SK-N-SH (cell line): ENCODE measurements at regions not wholly inside any gene's neighbourhood (a gene's known extent, or its start where the extent isn't known, plus 50 kb on each side); places are given as distances from the start of the nearest gene placed in this dataset.

Experiments
- CTCF ChIA-PET: fragments of 300-600, 350-600 bp; formaldehyde crosslinking; extraction: SDS; loops from one replicate; lab custom pipeline; 2021; lab: Yijun Ruan, JAX
- POLR2A ChIA-PET: fragments of 350-600 bp; sonication (Branson Sonifier 250); formaldehyde crosslinking; extraction: SDS; loops from one replicate; lab custom pipeline; 2020; ENCODE audit warnings: antibody characterized with exemption, inconsistent platforms; lab: Yijun Ruan, JAX
- DNase-seq: peaks from one replicate; pipeline ENCODE4 v3.0.0; 2012
- H2AFZ ChIP-seq: fragments of 200-600 bp; sonication (generic); 2 replicates; pipeline ENCODE4 v1.8.1; 2016; ENCODE audit warnings: antibody characterized with exemption, mild to moderate bottlenecking, low read depth
- H3F3A ChIP-seq: fragments of 200-600 bp; sonication (generic); replicated peaks from 2 replicates; pipeline ENCODE3; 2016; ENCODE audit warnings: antibody characterized with exemption, mild to moderate bottlenecking; ENCODE audit not compliant: insufficient read depth
- H3K27ac ChIP-seq, 2 experiments: fragments of 200-500 bp in 1 of 2; fragments of 200-600 bp in 1 of 2; sonication (Bioruptor generic) in 1 of 2; sonication (generic), shearing (Covaris generic) in 1 of 2; 2 replicates each; pipeline versions ENCODE4 v1.5.1 to v1.6.1; 2014 to 2016; ENCODE audit warnings: low read depth in 2 of 2, inconsistent platforms in 1 of 2, low read length in 1 of 2, mild to moderate bottlenecking in 1 of 2, mixed read lengths in 1 of 2
- H3K27me3 ChIP-seq: fragments of 200-600 bp; sonication (generic), shearing (Covaris generic); 2 replicates; pipeline ENCODE4 v1.6.1; 2016; ENCODE audit warnings: mixed run types; ENCODE audit not compliant: insufficient read depth
- H3K36me3 ChIP-seq, 2 experiments: fragments of 200-500 bp in 1 of 2; fragments of 200-600 bp in 1 of 2; sonication (Bioruptor generic) in 1 of 2; sonication (generic) in 1 of 2; replicated peaks in 1 of 2; 2 replicates each; pipeline versions ENCODE3 to v1.5.1; 2014 to 2016; ENCODE audit warnings: low read length in 1 of 2, mild to moderate bottlenecking in 1 of 2; ENCODE audit not compliant: insufficient read depth in 2 of 2, control insufficient read depth in 1 of 2
- H3K4me1 ChIP-seq, 2 experiments: fragments of 200-500 bp in 1 of 2; fragments of 200-600 bp in 1 of 2; sonication (Bioruptor generic) in 1 of 2; sonication (generic), shearing (Covaris generic) in 1 of 2; 2 replicates each; pipeline versions ENCODE4 v1.5.1 to v1.6.1; 2014 to 2016; ENCODE audit warnings: low read depth in 1 of 2, low read length in 1 of 2, mixed run types in 1 of 2; ENCODE audit not compliant: insufficient read depth in 2 of 2, control insufficient read depth in 1 of 2
- H3K4me2 ChIP-seq: fragments of 200-600 bp; sonication (generic), shearing (Covaris generic); 2 replicates; pipeline ENCODE4 v1.6.1; 2017; ENCODE audit warnings: mixed run types
- H3K4me3 ChIP-seq, 2 experiments: fragments of 200-500 bp in 1 of 2; fragments of 200-600 bp in 1 of 2; sonication (Bioruptor generic) in 1 of 2; sonication (generic), shearing (Covaris generic) in 1 of 2; 2 replicates each; pipeline versions ENCODE4 v1.5.1 to v1.8.1; 2014 to 2016; ENCODE audit warnings: low read depth in 2 of 2, inconsistent platforms in 1 of 2, low read length in 1 of 2, mild to moderate bottlenecking in 1 of 2, mixed read lengths in 1 of 2, moderate library complexity in 1 of 2
- H3K79me2 ChIP-seq: fragments of 200-600 bp; sonication (generic); 2 replicates; pipeline ENCODE4 v1.8.1; 2017; ENCODE audit warnings: mild to moderate bottlenecking; ENCODE audit not compliant: insufficient read depth
- H3K9ac ChIP-seq: fragments of 200-600 bp; sonication (generic); 2 replicates; pipeline ENCODE4 v1.6.1; 2017; ENCODE audit warnings: mixed run types
- H3K9me2 ChIP-seq: fragments of 200-600 bp; sonication (generic); 2 replicates; pipeline ENCODE4 v1.6.1; 2017; ENCODE audit warnings: mixed run types
- H3K9me3 ChIP-seq: fragments of 200-600 bp; sonication (generic); 2 replicates; pipeline ENCODE4 v1.6.1; 2017; ENCODE audit warnings: mixed run types, mild to moderate bottlenecking, moderate library complexity
- H4K20me1 ChIP-seq: fragments of 200-600 bp; sonication (generic); 2 replicates; pipeline ENCODE4 v1.6.1; 2017; ENCODE audit warnings: mild to moderate bottlenecking, mixed run types; ENCODE audit not compliant: insufficient read depth
- GABPA ChIP-seq: IDR thresholded peaks from 2 replicates; pipeline ENCODE4 v1.4.0; 2012; ENCODE audit warnings: low read depth, mild to moderate bottlenecking
- MEF2A ChIP-seq: IDR thresholded peaks from 2 replicates; pipeline ENCODE4 v1.4.0; 2012; ENCODE audit warnings: low read depth, borderline replicate concordance
- RAD21 ChIP-seq: IDR thresholded peaks from 2 replicates; pipeline ENCODE4 v1.6.1; 2012; ENCODE audit warnings: mild to moderate bottlenecking, low read length
- RCOR1 ChIP-seq: fragments of 150-350 bp; IDR thresholded peaks from 2 replicates; pipeline ENCODE4 v1.6.1; 2017; ENCODE audit warnings: antibody characterized with exemption, low read length
- RXRA ChIP-seq: IDR thresholded peaks from 2 replicates; pipeline ENCODE4 v1.4.0; 2012; ENCODE audit warnings: low read depth, mild to moderate bottlenecking, borderline replicate concordance
- SIN3A ChIP-seq: IDR thresholded peaks from 2 replicates; pipeline ENCODE4 v1.6.1; 2012; ENCODE audit warnings: low read depth, mild to moderate bottlenecking, low read length, moderate library complexity, borderline replicate concordance
- TCF12 ChIP-seq: IDR thresholded peaks from 2 replicates; pipeline ENCODE4 v1.4.0; 2012
- YY1 ChIP-seq: IDR thresholded peaks from 2 replicates; pipeline ENCODE4 v1.4.0; 2012; ENCODE audit warnings: low read depth, mild to moderate bottlenecking
- WGBS: methylation state at CpG from one replicate; pipeline ENCODE4 v1.1.6; 2017; ENCODE audit warnings: low lambda C conversion rate; 5-methylcytosine and 5-hydroxymethylcytosine counted together
- TF ChIP-seq, protein P1 (sequence below): IDR thresholded peaks from 2 replicates; pipeline ENCODE4 v1.6.1; 2012; ENCODE audit warnings: mild to moderate bottlenecking, low read depth, low read length, moderate library complexity
- TF ChIP-seq, protein P2 (sequence below): IDR thresholded peaks from 2 replicates; pipeline ENCODE4 v1.4.0; 2012; ENCODE audit warnings: low read depth, borderline replicate concordance
- TF ChIP-seq, protein P3 (sequence below): IDR thresholded peaks from 2 replicates; pipeline ENCODE4; 2012
- TF ChIP-seq, protein P4 (sequence below): fragments of 150-350 bp; IDR thresholded peaks from 2 replicates; pipeline ENCODE4 v1.6.1; 2017; ENCODE audit warnings: antibody characterized with exemption, low read length, low read depth, borderline replicate concordance

DNA sequence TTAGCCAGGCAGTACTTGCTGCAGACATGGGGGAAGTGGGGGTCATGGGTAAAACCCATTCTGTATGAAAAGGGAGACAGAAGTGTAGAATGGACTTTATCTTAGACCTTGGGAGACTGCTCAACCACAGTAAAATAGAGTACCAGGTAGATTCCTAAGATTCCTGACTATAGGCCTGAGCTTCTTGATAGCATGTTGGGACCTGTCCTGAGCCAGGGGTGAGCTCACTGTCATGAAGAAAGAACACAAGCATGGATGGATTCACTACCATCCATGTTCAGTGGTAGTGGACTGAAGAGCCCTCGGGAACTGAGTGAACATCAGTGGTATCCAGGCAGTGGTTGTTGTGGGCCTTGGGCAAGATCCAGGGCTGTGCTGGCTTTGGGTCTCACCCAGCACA, 1003.8 kb downstream of the TMTC2 start:
- no peaks in the 10 kb centered on the region for H3K9me3 ChIP-seq
- H4K20me1 ChIP-seq = no peaks in the 10 kb centered on the region
- no peaks in the 10 kb centered on the region for H3K27me3 ChIP-seq
- H3K4me2 ChIP-seq = no peak overlapping the region
- ChIA-PET POLR2A (no interaction called here), CTCF (no interaction called here)
- no peak overlapping the region for H3K4me3 ChIP-seq
- no peak overlapping the region for H2AFZ ChIP-seq
- H3K79me2 ChIP-seq = no peaks in the 10 kb centered on the region
- H3K9ac ChIP-seq = no peak overlapping the region
- DNase-seq = no peak
- H3K9me2 ChIP-seq = no peaks in the 10 kb centered on the region
- H3K4me1 ChIP-seq = no peaks in the 10 kb centered on the region
- TF ChIP-seq RCOR1 (no peak), YY1 (no peak), GABPA (no peak), RXRA (no peak), RAD21 (no peak)
- TF ChIP-seq, protein P1, sequence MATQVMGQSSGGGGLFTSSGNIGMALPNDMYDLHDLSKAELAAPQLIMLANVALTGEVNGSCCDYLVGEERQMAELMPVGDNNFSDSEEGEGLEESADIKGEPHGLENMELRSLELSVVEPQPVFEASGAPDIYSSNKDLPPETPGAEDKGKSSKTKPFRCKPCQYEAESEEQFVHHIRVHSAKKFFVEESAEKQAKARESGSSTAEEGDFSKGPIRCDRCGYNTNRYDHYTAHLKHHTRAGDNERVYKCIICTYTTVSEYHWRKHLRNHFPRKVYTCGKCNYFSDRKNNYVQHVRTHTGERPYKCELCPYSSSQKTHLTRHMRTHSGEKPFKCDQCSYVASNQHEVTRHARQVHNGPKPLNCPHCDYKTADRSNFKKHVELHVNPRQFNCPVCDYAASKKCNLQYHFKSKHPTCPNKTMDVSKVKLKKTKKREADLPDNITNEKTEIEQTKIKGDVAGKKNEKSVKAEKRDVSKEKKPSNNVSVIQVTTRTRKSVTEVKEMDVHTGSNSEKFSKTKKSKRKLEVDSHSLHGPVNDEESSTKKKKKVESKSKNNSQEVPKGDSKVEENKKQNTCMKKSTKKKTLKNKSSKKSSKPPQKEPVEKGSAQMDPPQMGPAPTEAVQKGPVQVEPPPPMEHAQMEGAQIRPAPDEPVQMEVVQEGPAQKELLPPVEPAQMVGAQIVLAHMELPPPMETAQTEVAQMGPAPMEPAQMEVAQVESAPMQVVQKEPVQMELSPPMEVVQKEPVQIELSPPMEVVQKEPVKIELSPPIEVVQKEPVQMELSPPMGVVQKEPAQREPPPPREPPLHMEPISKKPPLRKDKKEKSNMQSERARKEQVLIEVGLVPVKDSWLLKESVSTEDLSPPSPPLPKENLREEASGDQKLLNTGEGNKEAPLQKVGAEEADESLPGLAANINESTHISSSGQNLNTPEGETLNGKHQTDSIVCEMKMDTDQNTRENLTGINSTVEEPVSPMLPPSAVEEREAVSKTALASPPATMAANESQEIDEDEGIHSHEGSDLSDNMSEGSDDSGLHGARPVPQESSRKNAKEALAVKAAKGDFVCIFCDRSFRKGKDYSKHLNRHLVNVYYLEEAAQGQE = no peak
- TF ChIP-seq, protein P2, sequence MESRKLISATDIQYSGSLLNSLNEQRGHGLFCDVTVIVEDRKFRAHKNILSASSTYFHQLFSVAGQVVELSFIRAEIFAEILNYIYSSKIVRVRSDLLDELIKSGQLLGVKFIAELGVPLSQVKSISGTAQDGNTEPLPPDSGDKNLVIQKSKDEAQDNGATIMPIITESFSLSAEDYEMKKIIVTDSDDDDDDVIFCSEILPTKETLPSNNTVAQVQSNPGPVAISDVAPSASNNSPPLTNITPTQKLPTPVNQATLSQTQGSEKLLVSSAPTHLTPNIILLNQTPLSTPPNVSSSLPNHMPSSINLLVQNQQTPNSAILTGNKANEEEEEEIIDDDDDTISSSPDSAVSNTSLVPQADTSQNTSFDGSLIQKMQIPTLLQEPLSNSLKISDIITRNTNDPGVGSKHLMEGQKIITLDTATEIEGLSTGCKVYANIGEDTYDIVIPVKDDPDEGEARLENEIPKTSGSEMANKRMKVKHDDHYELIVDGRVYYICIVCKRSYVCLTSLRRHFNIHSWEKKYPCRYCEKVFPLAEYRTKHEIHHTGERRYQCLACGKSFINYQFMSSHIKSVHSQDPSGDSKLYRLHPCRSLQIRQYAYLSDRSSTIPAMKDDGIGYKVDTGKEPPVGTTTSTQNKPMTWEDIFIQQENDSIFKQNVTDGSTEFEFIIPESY = no peak
- 43% methylated on average over 1 of the region's 1 CpG for WGBS
- H3F3A ChIP-seq = no peaks in the 10 kb centered on the region
- H3K27ac ChIP-seq = no peak overlapping the region
- H3K36me3 ChIP-seq = no peaks in the 10 kb centered on the region

DNA sequence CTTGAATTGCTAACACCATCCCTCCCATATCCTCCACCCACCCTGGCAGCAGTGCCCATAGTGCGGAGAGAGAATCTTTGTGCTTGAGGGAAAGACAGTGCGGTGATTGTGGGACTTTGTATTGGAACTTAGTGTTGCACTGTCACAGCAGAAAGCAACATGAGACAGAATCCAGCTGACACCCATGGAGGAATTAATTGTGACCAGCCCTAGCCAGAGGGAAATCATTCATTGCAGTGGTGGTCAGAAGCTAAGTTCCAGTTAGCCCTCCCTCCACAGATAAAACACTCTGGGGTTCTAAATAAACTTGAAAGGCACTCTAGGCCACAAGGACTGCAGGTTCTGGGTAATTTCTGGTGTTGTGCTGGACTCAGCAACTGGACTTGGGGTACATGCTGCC, 1002.6 kb downstream of the TMTC2 start:
- TF ChIP-seq, protein P3, sequence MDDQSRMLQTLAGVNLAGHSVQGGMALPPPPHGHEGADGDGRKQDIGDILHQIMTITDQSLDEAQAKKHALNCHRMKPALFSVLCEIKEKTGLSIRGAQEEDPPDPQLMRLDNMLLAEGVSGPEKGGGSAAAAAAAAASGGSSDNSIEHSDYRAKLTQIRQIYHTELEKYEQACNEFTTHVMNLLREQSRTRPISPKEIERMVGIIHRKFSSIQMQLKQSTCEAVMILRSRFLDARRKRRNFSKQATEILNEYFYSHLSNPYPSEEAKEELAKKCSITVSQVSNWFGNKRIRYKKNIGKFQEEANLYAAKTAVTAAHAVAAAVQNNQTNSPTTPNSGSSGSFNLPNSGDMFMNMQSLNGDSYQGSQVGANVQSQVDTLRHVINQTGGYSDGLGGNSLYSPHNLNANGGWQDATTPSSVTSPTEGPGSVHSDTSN = no peak
- TF ChIP-seq TCF12 (no peak), RAD21 (no peak), SIN3A (no peak), MEF2A (no peak)
- TF ChIP-seq, protein P4, sequence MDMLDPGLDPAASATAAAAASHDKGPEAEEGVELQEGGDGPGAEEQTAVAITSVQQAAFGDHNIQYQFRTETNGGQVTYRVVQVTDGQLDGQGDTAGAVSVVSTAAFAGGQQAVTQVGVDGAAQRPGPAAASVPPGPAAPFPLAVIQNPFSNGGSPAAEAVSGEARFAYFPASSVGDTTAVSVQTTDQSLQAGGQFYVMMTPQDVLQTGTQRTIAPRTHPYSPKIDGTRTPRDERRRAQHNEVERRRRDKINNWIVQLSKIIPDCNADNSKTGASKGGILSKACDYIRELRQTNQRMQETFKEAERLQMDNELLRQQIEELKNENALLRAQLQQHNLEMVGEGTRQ = no peak
- Histone ChIP-seq H3K9me2 (no peaks in the 10 kb centered on the region), H3F3A (no peaks in the 10 kb centered on the region), H3K9ac (no peak overlapping the region), H3K79me2 (no peaks in the 10 kb centered on the region), H2AFZ (no peak overlapping the region), H3K4me2 (no peak overlapping the region), H3K4me3 (no peak overlapping the region), H3K4me1 (no peaks in the 10 kb centered on the region), H3K27ac (no peak overlapping the region), H3K27me3 (no peaks in the 10 kb centered on the region), H3K9me3 (no peaks in the 10 kb centered on the region), H4K20me1 (no peaks in the 10 kb centered on the region), H3K36me3 (no peaks in the 10 kb centered on the region)
- 91% methylated on average over 2 of the region's 2 CpGs for WGBS
- POLR2A ChIA-PET = no interaction called here
- no peak for DNase-seq
- CTCF ChIA-PET = no interaction called here
